K562 (cell line): ENCODE measurements at regions not wholly inside any gene's neighbourhood (a gene's known extent, or its start where the extent isn't known, plus 50 kb on each side); places are given as distances from the start of the nearest gene placed in this dataset.

ENCODE experiments used
- AFF1 ChIP-seq, 2 experiments: fragments of 450-650 bp; IDR thresholded peaks; 2 replicates each; pipeline ENCODE4 v1.6.1; 2018; ENCODE audit warnings: mild to moderate bottlenecking in 2 of 2, low read depth in 1 of 2; ENCODE audit not compliant: partially characterized antibody in 2 of 2
- PHTF2 ChIP-seq: fragments of 250-450 bp; sonication (Bioruptor Pico); IDR thresholded peaks from 2 replicates; pipeline ENCODE4 v1.5.0; 2021; ENCODE audit warnings: mild to moderate bottlenecking
- REST ChIP-seq, 2 experiments: fragments of 450-650 bp; formaldehyde crosslinking in 1 of 2; IDR thresholded peaks; 2 replicates each; pipeline versions ENCODE4 v1.4.0 to v1.6.1; 2014 to 2020; ENCODE audit warnings: mild to moderate bottlenecking in 2 of 2, borderline replicate concordance in 1 of 2, low read depth in 1 of 2
- TFAM ChIP-seq: fragments of 250-450 bp; sonication (Bioruptor Pico); conservative IDR thresholded peaks from 2 replicates; pipeline ENCODE4 v1.5.0; 2021; ENCODE audit warnings: mild to moderate bottlenecking, moderate library complexity
- TF ChIP-seq, protein P1 (sequence below): fragments of 450-650 bp; IDR thresholded peaks from 2 replicates; pipeline ENCODE4 v1.6.1; 2017; ENCODE audit warnings: antibody characterized with exemption, mild to moderate bottlenecking

GRCh38 chr14:22512106-22512814, 76.8 kb downstream of the DAD1 start (continued):
- TF ChIP-seq, protein P1, sequence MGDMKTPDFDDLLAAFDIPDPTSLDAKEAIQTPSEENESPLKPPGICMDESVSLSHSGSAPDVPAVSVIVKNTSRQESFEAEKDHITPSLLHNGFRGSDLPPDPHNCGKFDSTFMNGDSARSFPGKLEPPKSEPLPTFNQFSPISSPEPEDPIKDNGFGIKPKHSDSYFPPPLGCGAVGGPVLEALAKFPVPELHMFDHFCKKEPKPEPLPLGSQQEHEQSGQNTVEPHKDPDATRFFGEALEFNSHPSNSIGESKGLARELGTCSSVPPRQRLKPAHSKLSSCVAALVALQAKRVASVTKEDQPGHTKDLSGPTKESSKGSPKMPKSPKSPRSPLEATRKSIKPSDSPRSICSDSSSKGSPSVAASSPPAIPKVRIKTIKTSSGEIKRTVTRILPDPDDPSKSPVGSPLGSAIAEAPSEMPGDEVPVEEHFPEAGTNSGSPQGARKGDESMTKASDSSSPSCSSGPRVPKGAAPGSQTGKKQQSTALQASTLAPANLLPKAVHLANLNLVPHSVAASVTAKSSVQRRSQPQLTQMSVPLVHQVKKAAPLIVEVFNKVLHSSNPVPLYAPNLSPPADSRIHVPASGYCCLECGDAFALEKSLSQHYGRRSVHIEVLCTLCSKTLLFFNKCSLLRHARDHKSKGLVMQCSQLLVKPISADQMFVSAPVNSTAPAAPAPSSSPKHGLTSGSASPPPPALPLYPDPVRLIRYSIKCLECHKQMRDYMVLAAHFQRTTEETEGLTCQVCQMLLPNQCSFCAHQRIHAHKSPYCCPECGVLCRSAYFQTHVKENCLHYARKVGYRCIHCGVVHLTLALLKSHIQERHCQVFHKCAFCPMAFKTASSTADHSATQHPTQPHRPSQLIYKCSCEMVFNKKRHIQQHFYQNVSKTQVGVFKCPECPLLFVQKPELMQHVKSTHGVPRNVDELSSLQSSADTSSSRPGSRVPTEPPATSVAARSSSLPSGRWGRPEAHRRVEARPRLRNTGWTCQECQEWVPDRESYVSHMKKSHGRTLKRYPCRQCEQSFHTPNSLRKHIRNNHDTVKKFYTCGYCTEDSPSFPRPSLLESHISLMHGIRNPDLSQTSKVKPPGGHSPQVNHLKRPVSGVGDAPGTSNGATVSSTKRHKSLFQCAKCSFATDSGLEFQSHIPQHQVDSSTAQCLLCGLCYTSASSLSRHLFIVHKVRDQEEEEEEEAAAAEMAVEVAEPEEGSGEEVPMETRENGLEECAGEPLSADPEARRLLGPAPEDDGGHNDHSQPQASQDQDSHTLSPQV: no peak
- TF ChIP-seq AFF1 (IDR thresholded peaks at IDR 0.05; ENCODE audit: low read depth in 1 of 2, partially characterized antibody in 2 of 2) (no peak), TFAM (CRISPR knock-in tag) (no peak), REST (IDR thresholded peaks at IDR 0.05; ENCODE audit: borderline replicate concordance) (no peak), REST (CRISPR knock-in tag; IDR thresholded peaks at IDR 0.05; ENCODE audit: low read depth) (no peak), PHTF2 (CRISPR knock-in tag) (no peak)
